Neural crest cell (in vitro differentiated cells): ENCODE measurements at regions not wholly inside any gene's neighbourhood (a gene's known extent, or its start where the extent isn't known, plus 50 kb on each side); places are given as distances from the start of the nearest gene placed in this dataset.

Experiments used
- DNase-seq: peaks from one replicate; pipeline ENCODE4 v3.0.0; 2021; ENCODE audit warnings: low read depth, mixed read lengths, low spot score
- H3K27ac Mint-ChIP-seq: one replicate; pipeline ENCODE4 v1.8.0; 2021; ENCODE audit warnings: mild to moderate bottlenecking, mixed read lengths; ENCODE audit not compliant: unreplicated experiment
- H3K27me3 Mint-ChIP-seq: 2 replicates; pipeline ENCODE4 v1.8.0; 2021; ENCODE audit warnings: low read depth, mild to moderate bottlenecking, mixed read lengths
- H3K36me3 Mint-ChIP-seq: 2 replicates; pipeline ENCODE4 v1.8.0; 2021; ENCODE audit warnings: low read depth, mild to moderate bottlenecking, mixed read lengths
- H3K4me1 Mint-ChIP-seq: 2 replicates; pipeline ENCODE4 v1.8.0; 2021; ENCODE audit warnings: mixed read lengths
- H3K4me3 Mint-ChIP-seq: one replicate; pipeline ENCODE4 v1.8.0; 2021; ENCODE audit warnings: mild to moderate bottlenecking, mixed read lengths
- H3K9me3 Mint-ChIP-seq: 2 replicates; pipeline ENCODE4 v1.8.0; 2021; ENCODE audit warnings: mixed read lengths
- TF ChIP-seq, protein P1 (sequence below): fragments of 200-600 bp; sonication (generic); conservative IDR thresholded peaks from 2 replicates; pipeline ENCODE4 v1.5.0; 2021; ENCODE audit warnings: antibody characterized with exemption, mild to moderate bottlenecking

DNA sequence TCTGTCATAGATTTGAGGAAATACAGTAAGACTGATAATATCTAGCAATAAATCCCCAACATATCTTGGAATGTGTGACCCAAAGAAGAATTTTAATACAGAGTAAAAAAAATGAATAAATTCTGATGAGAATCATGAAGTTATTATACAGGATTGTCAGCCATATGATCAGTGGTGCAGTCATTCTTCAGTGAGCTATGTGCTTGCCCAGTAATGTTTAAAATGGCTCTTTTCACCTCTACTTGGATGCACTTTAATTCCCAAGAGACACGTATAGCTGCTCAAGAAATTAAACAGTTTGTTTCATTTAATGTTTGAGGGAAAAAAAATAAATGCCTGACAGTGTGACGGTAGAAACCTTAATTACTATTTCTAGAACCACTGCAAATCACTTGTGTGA, 215.3 kb upstream of the FAM174A start:
- no peak for DNase-seq
- Mint-ChIP-seq H3K4me3 (no peak overlapping the region), H3K27ac (no peak overlapping the region), H3K27me3 (peaks cover 8% of the 10 kb centered on the region), H3K9me3 (peaks cover 5% of the 10 kb centered on the region), H3K36me3 (no peaks in the 10 kb centered on the region), H3K4me1 (no peaks in the 10 kb centered on the region)
- TF ChIP-seq, protein P1, sequence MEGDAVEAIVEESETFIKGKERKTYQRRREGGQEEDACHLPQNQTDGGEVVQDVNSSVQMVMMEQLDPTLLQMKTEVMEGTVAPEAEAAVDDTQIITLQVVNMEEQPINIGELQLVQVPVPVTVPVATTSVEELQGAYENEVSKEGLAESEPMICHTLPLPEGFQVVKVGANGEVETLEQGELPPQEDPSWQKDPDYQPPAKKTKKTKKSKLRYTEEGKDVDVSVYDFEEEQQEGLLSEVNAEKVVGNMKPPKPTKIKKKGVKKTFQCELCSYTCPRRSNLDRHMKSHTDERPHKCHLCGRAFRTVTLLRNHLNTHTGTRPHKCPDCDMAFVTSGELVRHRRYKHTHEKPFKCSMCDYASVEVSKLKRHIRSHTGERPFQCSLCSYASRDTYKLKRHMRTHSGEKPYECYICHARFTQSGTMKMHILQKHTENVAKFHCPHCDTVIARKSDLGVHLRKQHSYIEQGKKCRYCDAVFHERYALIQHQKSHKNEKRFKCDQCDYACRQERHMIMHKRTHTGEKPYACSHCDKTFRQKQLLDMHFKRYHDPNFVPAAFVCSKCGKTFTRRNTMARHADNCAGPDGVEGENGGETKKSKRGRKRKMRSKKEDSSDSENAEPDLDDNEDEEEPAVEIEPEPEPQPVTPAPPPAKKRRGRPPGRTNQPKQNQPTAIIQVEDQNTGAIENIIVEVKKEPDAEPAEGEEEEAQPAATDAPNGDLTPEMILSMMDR = no peak

DNA sequence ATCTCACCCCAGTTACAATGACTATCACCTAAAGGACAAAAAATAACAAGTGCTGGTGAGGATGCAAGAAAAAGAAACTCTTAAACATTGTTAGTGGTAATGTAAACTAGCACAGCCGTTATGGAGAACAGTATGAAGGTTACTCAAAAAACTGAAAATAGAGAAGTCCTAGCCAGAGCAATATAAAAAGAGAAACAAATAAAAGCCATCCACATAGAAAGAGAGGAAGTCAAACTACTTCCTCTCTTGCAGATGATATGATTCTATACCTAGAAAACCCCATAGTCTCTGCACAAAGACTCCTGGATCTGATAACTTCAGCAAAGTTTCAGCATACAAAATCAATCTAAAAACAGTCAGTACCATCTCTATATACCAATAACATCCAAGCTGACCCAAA, 221.5 kb upstream of the FAM174A start:
- TF ChIP-seq, protein P1 = no peak
- Mint-ChIP-seq H3K27me3 (peaks cover 7% of the 10 kb centered on the region), H3K4me1 (no peaks in the 10 kb centered on the region)

DNA sequence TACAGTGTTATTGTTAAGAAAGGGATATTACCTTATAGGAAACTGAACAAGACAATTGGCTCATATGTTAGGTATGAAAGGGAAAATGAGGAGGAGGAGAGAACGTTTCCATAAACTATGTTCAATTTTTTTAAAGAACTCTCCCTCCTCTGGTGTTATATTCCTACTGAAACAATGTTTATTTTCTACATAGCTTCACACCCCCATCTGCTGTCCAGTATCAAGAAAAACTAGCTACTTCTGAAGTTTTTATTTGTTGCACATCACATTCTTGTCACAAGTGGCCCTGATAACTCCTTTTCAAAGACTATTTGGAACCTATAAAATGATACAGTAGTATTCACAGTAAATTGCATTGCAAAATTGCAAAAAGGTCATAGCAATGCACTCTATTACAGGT, 223.4 kb upstream of the FAM174A start:
- Mint-ChIP-seq H3K4me3 (no peak overlapping the region), H3K9me3 (peaks cover 5% of the 10 kb centered on the region), H3K36me3 (no peaks in the 10 kb centered on the region), H3K4me1 (no peaks in the 10 kb centered on the region), H3K27ac (no peak overlapping the region), H3K27me3 (peaks cover 8% of the 10 kb centered on the region)
- no peak for DNase-seq
- TF ChIP-seq, protein P1 = peak; percentile 48

More for the DNA sequence above, 221.5 kb upstream of the FAM174A start:
- H3K4me3 Mint-ChIP-seq = no peak overlapping the region
- DNase-seq = no peak
- no peaks in the 10 kb centered on the region for H3K36me3 Mint-ChIP-seq
- H3K9me3 Mint-ChIP-seq = peaks cover 5% of the 10 kb centered on the region
- no peak overlapping the region for H3K27ac Mint-ChIP-seq

DNA sequence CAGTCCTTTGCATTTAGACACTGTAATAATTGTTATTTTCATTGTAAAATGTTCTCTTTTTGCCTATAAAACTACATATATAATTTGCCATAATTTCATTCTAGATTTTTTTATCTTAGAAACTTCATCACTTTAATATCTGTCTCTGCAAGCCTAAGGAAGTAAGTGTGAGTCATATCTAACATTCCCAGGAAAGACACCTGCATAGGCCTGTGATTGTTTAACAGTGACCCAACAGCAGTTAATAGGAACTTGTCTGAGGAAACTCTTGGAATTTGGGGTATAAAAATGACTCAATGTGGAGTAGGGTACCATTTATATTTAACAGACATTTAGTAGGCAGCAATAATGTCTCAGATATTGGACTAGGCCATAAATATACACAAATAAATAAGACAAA, 229.2 kb upstream of the FAM174A start:
- no peaks in the 10 kb centered on the region for H3K36me3 Mint-ChIP-seq
- H3K4me3 Mint-ChIP-seq = no peak overlapping the region
- no peak for DNase-seq
- H3K27me3 Mint-ChIP-seq = peaks cover 3% of the 10 kb centered on the region
- H3K4me1 Mint-ChIP-seq = no peaks in the 10 kb centered on the region
- no peak overlapping the region for H3K27ac Mint-ChIP-seq
- no peaks in the 10 kb centered on the region for H3K9me3 Mint-ChIP-seq
- TF ChIP-seq, protein P1 = no peak

DNA sequence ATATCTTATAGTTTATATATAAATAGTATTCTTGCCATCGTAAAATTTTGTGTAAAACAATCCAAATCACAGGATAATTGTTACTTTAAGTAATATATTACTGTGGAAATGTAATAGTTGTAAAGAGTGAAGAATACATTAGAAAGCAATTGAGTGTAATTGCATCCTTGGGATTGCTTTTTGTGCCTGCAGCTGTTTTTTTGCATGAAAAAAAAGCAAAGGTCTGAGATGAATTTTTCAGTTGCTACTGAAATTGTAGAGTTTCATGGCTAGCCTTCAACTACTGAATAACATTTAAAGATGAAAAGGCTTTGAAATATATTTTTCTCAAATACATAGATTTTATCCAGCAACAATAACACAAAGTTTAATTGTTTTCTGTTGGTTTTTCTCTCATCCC, 232.0 kb upstream of the FAM174A start:
- TF ChIP-seq, protein P1 = no peak
- Mint-ChIP-seq H3K9me3 (no peaks in the 10 kb centered on the region), H3K36me3 (no peaks in the 10 kb centered on the region), H3K27ac (no peak overlapping the region), H3K27me3 (peaks cover 3% of the 10 kb centered on the region), H3K4me3 (no peak overlapping the region), H3K4me1 (no peaks in the 10 kb centered on the region)
- DNase-seq = no peak

DNA sequence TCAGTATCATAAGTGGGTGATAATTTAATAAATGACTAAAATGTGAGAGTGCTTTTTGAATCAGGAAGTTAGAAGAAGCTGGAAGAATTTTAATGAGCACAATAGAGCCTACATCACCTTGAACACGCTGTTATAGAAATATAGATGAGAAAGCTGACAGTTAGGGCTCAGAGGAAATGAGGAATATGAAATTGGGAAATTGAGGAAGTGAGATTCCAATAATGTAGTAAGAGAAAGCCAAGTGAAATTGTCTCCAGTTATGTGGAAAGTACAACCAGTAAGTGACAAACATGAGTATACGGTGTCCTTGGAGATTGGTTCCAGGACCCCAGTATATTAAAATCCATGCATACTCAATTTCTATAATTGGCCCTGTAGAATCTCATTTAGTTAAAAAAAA, 235.9 kb upstream of the FAM174A start:
- H3K4me1 Mint-ChIP-seq = no peaks in the 10 kb centered on the region
- no peaks in the 10 kb centered on the region for H3K36me3 Mint-ChIP-seq
- no peak for DNase-seq
- H3K4me3 Mint-ChIP-seq = no peak overlapping the region
- no peak overlapping the region for H3K27ac Mint-ChIP-seq
- H3K27me3 Mint-ChIP-seq = no peaks in the 10 kb centered on the region
- TF ChIP-seq, protein P1 = no peak
- no peaks in the 10 kb centered on the region for H3K9me3 Mint-ChIP-seq
